HCT116 (cell line): ENCODE measurements at regions not wholly inside any gene's neighbourhood (a gene's known extent, or its start where the extent isn't known, plus 50 kb on each side); places are given as distances from the start of the nearest gene placed in this dataset.

Source experiments
- ATAC-seq: fragments of 200-7000 bp; cut with Tn5 transposase; 2 replicates; pipeline ENCODE4 v1.9.1; 2020; ENCODE audit warnings: mild to moderate bottlenecking, moderate library complexity
- BruUV-seq: library from RNA; stranded (reverse); fragments of 400-500 nt; replicated peaks from 2 replicates; lab custom pipeline; 2021; lab: Mats Ljungman, UMichigan
- CTCF ChIA-PET: fragments of 300-600 bp; sonication (Branson Sonifier 250); formaldehyde crosslinking; loops from one replicate; lab custom pipeline; 2021; ENCODE audit warnings: antibody characterized with exemption; lab: Charles Lee
- POLR2A ChIA-PET: fragments of 300-600, 350-600 bp; sonication (Branson Sonifier 250); formaldehyde crosslinking; loops from one replicate; lab custom pipeline; 2021; ENCODE audit warnings: antibody characterized with exemption; lab: Charles Lee
- RAD21 ChIA-PET, 2 experiments: fragments of 300-600 bp; sonication (Branson Sonifier 250); formaldehyde crosslinking; loops; one replicate each; lab custom pipeline; 2023; ENCODE audit warnings: low total read pairs in 2 of 2; ENCODE audit not compliant: uncharacterized antibody in 2 of 2, unreplicated experiment in 2 of 2, low non-redundant PET in 1 of 2; lab: Charles Lee
- DNase-seq: peaks from one replicate; pipeline ENCODE4 v3.0.0-alpha.2; 2010; ENCODE audit warnings: low read depth, low spot score
- H2AFZ ChIP-seq: fragments of 200-600 bp; shearing (Covaris generic), sonication (generic); 2 replicates; pipeline ENCODE4 v1.6.1; 2017; ENCODE audit warnings: low read depth, mixed run types, mixed read lengths, antibody characterized with exemption, low read length; ENCODE audit not compliant: poor library complexity, severe bottlenecking
- H3K27ac ChIP-seq: 2 replicates; pipeline ENCODE4 v1.5.1; 2012; ENCODE audit warnings: low read depth, low read length
- H3K27me3 ChIP-seq: fragments of 200-600 bp; sonication (generic); 2 replicates; pipeline ENCODE4 v1.6.1; 2016; ENCODE audit warnings: mixed run types, low read length, mixed read lengths; ENCODE audit not compliant: insufficient read depth
- H3K36me3 ChIP-seq, 2 experiments: fragments of 200-500 bp in 1 of 2; fragments of 200-600 bp in 1 of 2; sonication (Bioruptor generic) in 1 of 2; sonication (generic) in 1 of 2; 2 replicates each; pipeline versions ENCODE4 v1.5.1 to v1.6.1; 2014 to 2016; ENCODE audit warnings: low read length in 2 of 2, inconsistent platforms in 1 of 2, mixed read lengths in 1 of 2, mixed run types in 1 of 2; ENCODE audit not compliant: insufficient read depth in 2 of 2, control insufficient read depth in 1 of 2
- H3K4me1 ChIP-seq, 2 experiments: fragments of 200-600 bp in 1 of 2; sonication (generic) in 1 of 2; 2 replicates each; pipeline versions ENCODE4 v1.5.1 to v1.6.1; 2012 to 2017; ENCODE audit warnings: low read length in 2 of 2, inconsistent platforms in 1 of 2, mild to moderate bottlenecking in 1 of 2, mixed read lengths in 1 of 2, mixed run types in 1 of 2, moderate library complexity in 1 of 2; ENCODE audit not compliant: insufficient read depth in 2 of 2, control insufficient read depth in 1 of 2
- H3K4me2 ChIP-seq: fragments of 200-600 bp; sonication (generic); 2 replicates; pipeline ENCODE4 v1.6.1; 2017; ENCODE audit warnings: mixed run types, low read length, mixed read lengths
- H3K4me3 ChIP-seq, 2 experiments: fragments of 200-600 bp in 1 of 2; sonication (generic) in 1 of 2; replicated peaks in 1 of 2; 2 replicates each; pipeline ENCODE4 v1.5.1; 2011 to 2016; ENCODE audit warnings: low read length in 2 of 2, control low read depth in 1 of 2, low read depth in 1 of 2, mild to moderate bottlenecking in 1 of 2, mixed read lengths in 1 of 2, mixed run types in 1 of 2
- H3K79me2 ChIP-seq: fragments of 200-600 bp; sonication (generic); 2 replicates; pipeline ENCODE4 v1.6.1; 2017; ENCODE audit warnings: mild to moderate bottlenecking, mixed run types, low read length, moderate library complexity, mixed read lengths; ENCODE audit not compliant: insufficient read depth
- H3K9ac ChIP-seq: fragments of 200-600 bp; sonication (generic); 2 replicates; pipeline ENCODE4 v1.6.1; 2016; ENCODE audit warnings: low read length, mixed read lengths
- H3K9me2 ChIP-seq: fragments of 200-600 bp; sonication (generic), shearing (Covaris generic); 2 replicates; pipeline ENCODE4 v1.6.1; 2017; ENCODE audit warnings: mixed run types, mild to moderate bottlenecking, moderate library complexity; ENCODE audit not compliant: insufficient read depth
- H3K9me3 ChIP-seq, 2 experiments: fragments of 200-500 bp in 1 of 2; fragments of 200-600 bp in 1 of 2; sonication (Bioruptor generic) in 1 of 2; sonication (generic) in 1 of 2; 2 replicates each; pipeline ENCODE4 v1.6.1; 2014 to 2017; ENCODE audit warnings: low read length in 2 of 2, mixed read lengths in 2 of 2, inconsistent platforms in 1 of 2, low read depth in 1 of 2, mild to moderate bottlenecking in 1 of 2, mixed run types in 1 of 2, moderate library complexity in 1 of 2; ENCODE audit not compliant: control insufficient read depth in 1 of 2, insufficient read depth in 1 of 2
- H4K20me1 ChIP-seq: fragments of 200-600 bp; sonication (generic), shearing (Covaris generic); 2 replicates; pipeline ENCODE4 v1.6.1; 2017; ENCODE audit warnings: mixed run types, mild to moderate bottlenecking, moderate library complexity; ENCODE audit not compliant: insufficient read depth
- CBX3 ChIP-seq: IDR thresholded peaks from 2 replicates; pipeline ENCODE4 v1.6.1; 2012; ENCODE audit warnings: low read depth
- CEBPB ChIP-seq: IDR thresholded peaks from 2 replicates; pipeline ENCODE4 v1.6.1; 2012; ENCODE audit warnings: low read depth
- EGR1 ChIP-seq: IDR thresholded peaks from 2 replicates; pipeline ENCODE4 v1.6.1; 2012; ENCODE audit warnings: low read depth
- EZH2 ChIP-seq: fragments of 200-600 bp; sonication (generic); IDR thresholded peaks from 2 replicates; pipeline ENCODE4 v1.6.1; 2017; ENCODE audit warnings: antibody characterized with exemption, mixed run types
- EZH2phosphoT487 ChIP-seq: fragments of 200-600 bp; IDR thresholded peaks from 2 replicates; pipeline ENCODE4 v1.6.1; 2018; ENCODE audit warnings: antibody characterized with exemption, borderline replicate concordance
- POLR2A ChIP-seq: IDR thresholded peaks from 2 replicates; pipeline ENCODE4 v1.7.0; 2011; ENCODE audit warnings: borderline replicate concordance; ENCODE audit not compliant: insufficient read depth, insufficient read length; ENCODE audit errors: extremely low read depth
- POLR2AphosphoS5 ChIP-seq: IDR thresholded peaks from 2 replicates; pipeline ENCODE4 v1.6.1; 2011; ENCODE audit warnings: mild to moderate bottlenecking, low read depth, low read length, moderate library complexity
- RAD21 ChIP-seq: IDR thresholded peaks from 2 replicates; pipeline ENCODE4 v1.6.1; 2012; ENCODE audit warnings: low read depth, mild to moderate bottlenecking
- SIN3A ChIP-seq: IDR thresholded peaks from 2 replicates; pipeline ENCODE4 v1.6.1; 2012; ENCODE audit warnings: low read depth
- SP1 ChIP-seq: IDR thresholded peaks from 2 replicates; pipeline ENCODE4 v1.6.1; 2012; ENCODE audit warnings: low read depth
- SRF ChIP-seq: IDR thresholded peaks from 2 replicates; pipeline ENCODE4 v1.6.1; 2012; ENCODE audit warnings: low read depth
- TCF7L2 ChIP-seq: IDR thresholded peaks from 2 replicates; pipeline ENCODE4 v1.7.0; 2011; ENCODE audit warnings: borderline replicate concordance, inconsistent platforms; ENCODE audit not compliant: insufficient read depth, insufficient read length; ENCODE audit errors: extremely low read depth
- YY1 ChIP-seq: IDR thresholded peaks from 2 replicates; pipeline ENCODE4 v1.6.1; 2011; ENCODE audit warnings: low read length, low read depth, moderate library complexity, mild to moderate bottlenecking; ENCODE audit not compliant: insufficient replicate concordance; ENCODE audit errors: extremely low read depth
- ZBTB33 ChIP-seq: IDR thresholded peaks from 2 replicates; pipeline ENCODE4 v1.6.1; 2011; ENCODE audit warnings: mild to moderate bottlenecking, low read length, moderate library complexity; ENCODE audit not compliant: insufficient replicate concordance; ENCODE audit errors: extremely low read depth
- ZFX ChIP-seq: fragments of 450-650 bp; IDR thresholded peaks from 2 replicates; pipeline ENCODE4 v1.6.1; 2017
- ZNF274 ChIP-seq: fragments of 200-500 bp; sonication (Bioruptor generic); IDR thresholded peaks from 2 replicates; pipeline ENCODE4 v1.6.1; 2014; ENCODE audit warnings: mild to moderate bottlenecking, low read depth, low read length, inconsistent platforms
- intact Hi-C: fragments of 100-400 bp; cut with micrococcal nuclease; formaldehyde crosslinking; loops from 2 replicates; pipeline ENCODE4 v1.10.0; 2022
- TF ChIP-seq, protein P1 (sequence below): IDR thresholded peaks from 2 replicates; pipeline ENCODE4 v1.6.1; 2012; ENCODE audit warnings: low read depth
- TF ChIP-seq, protein P2 (sequence below): IDR thresholded peaks from 2 replicates; pipeline ENCODE4 v1.6.1; 2012

GRCh38 chr14:97920201-97920600, 1123.0 kb downstream of the VRK1 start (continued):
- no peak for TF ChIP-seq RAD21
- TF ChIP-seq, all 23 proteins: peak for 0

DNA sequence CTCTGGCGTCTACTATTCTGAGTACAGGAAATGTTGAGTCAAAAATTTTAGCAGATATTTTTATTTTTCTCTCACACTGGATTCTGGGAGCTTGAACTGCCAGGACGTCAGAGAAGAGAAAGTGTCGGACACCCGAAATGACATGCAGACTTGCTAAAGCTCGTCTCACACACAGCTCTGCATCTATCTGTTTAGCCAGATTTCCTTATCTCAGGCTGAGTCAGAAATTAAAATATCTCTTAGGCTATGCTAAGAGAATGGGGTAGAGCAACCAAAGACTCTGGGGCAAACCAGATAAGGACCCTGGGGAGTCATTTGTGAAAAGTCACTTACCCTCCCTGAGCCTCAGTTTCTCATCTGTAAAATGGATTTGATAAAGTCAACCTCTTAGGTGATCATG, 1124.1 kb downstream of the VRK1 start:
- intact Hi-C loops: no loop called here
- H3K9me3 ChIP-seq: no peaks in the 10 kb centered on the region
- CTCF ChIA-PET: no interaction called here

More for the DNA sequence above, 1124.1 kb downstream of the VRK1 start:
- no peak for ATAC-seq
- H3K79me2 ChIP-seq: no peaks in the 10 kb centered on the region
- H3K27me3 ChIP-seq: no peaks in the 10 kb centered on the region
- no peaks in the 10 kb centered on the region for H3K4me1 ChIP-seq
- H3K27ac ChIP-seq: no peak overlapping the region
- POLR2A ChIA-PET: no interaction called here
- no peak overlapping the region for H3K4me2 ChIP-seq
- TF ChIP-seq, protein P1, sequence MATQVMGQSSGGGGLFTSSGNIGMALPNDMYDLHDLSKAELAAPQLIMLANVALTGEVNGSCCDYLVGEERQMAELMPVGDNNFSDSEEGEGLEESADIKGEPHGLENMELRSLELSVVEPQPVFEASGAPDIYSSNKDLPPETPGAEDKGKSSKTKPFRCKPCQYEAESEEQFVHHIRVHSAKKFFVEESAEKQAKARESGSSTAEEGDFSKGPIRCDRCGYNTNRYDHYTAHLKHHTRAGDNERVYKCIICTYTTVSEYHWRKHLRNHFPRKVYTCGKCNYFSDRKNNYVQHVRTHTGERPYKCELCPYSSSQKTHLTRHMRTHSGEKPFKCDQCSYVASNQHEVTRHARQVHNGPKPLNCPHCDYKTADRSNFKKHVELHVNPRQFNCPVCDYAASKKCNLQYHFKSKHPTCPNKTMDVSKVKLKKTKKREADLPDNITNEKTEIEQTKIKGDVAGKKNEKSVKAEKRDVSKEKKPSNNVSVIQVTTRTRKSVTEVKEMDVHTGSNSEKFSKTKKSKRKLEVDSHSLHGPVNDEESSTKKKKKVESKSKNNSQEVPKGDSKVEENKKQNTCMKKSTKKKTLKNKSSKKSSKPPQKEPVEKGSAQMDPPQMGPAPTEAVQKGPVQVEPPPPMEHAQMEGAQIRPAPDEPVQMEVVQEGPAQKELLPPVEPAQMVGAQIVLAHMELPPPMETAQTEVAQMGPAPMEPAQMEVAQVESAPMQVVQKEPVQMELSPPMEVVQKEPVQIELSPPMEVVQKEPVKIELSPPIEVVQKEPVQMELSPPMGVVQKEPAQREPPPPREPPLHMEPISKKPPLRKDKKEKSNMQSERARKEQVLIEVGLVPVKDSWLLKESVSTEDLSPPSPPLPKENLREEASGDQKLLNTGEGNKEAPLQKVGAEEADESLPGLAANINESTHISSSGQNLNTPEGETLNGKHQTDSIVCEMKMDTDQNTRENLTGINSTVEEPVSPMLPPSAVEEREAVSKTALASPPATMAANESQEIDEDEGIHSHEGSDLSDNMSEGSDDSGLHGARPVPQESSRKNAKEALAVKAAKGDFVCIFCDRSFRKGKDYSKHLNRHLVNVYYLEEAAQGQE: no peak
- TF ChIP-seq ZBTB33: no peak
- no peak for TF ChIP-seq POLR2A
- no peak for TF ChIP-seq EZH2
- TF ChIP-seq ZNF274: no peak
- no peak for TF ChIP-seq SP1
- no peak for TF ChIP-seq ZFX
- TF ChIP-seq SIN3A: no peak
- TF ChIP-seq EGR1: no peak
- TF ChIP-seq, protein P2, sequence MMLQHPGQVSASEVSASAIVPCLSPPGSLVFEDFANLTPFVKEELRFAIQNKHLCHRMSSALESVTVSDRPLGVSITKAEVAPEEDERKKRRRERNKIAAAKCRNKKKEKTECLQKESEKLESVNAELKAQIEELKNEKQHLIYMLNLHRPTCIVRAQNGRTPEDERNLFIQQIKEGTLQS: no peak
- no peak for TF ChIP-seq RAD21
- no peak for TF ChIP-seq CEBPB
- TF ChIP-seq CBX3: no peak
- no peak for TF ChIP-seq EZH2phosphoT487
- no peak for TF ChIP-seq SRF
- TF ChIP-seq POLR2AphosphoS5: no peak
- TF ChIP-seq TCF7L2: no peak
- TF ChIP-seq YY1: no peak
- H2AFZ ChIP-seq: no peak overlapping the region
- no peaks in the 10 kb centered on the region for H3K9me2 ChIP-seq
- H3K4me3 ChIP-seq: no peak overlapping the region
- H4K20me1 ChIP-seq: no peaks in the 10 kb centered on the region
- no TSS peak for BruUV-seq
- H3K9ac ChIP-seq: no peak overlapping the region
- no peaks in the 10 kb centered on the region for H3K36me3 ChIP-seq
- RAD21 ChIA-PET: no interaction called here
- no peak for DNase-seq
